ENCODE measurements at regions not wholly inside any gene's neighbourhood (a gene's known extent, or its start where the extent isn't known, plus 50 kb on each side); places are given as distances from the start of the nearest gene placed in this dataset.

DNA sequence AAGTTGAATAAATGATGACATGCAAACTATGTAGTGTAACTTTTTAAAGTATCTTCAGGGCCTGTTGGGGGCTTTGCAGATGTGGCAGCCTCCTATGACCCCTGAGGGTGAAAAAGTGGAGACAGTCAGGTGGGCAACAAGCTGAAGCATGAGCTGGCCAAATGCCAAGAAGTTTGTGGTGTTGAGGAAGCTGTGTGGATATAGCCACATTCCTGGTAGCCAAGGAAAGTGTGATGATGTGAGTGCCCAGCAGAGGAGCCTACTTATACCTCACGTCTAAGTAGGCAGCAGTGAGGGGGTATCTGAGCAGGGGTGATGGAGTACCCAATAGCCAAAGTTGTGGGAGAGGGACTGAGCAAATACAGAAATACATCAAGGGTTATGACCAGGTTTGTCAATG is 621.2 kb upstream of the CDH6 start:
- TF ChIP-seq, protein P1, sequence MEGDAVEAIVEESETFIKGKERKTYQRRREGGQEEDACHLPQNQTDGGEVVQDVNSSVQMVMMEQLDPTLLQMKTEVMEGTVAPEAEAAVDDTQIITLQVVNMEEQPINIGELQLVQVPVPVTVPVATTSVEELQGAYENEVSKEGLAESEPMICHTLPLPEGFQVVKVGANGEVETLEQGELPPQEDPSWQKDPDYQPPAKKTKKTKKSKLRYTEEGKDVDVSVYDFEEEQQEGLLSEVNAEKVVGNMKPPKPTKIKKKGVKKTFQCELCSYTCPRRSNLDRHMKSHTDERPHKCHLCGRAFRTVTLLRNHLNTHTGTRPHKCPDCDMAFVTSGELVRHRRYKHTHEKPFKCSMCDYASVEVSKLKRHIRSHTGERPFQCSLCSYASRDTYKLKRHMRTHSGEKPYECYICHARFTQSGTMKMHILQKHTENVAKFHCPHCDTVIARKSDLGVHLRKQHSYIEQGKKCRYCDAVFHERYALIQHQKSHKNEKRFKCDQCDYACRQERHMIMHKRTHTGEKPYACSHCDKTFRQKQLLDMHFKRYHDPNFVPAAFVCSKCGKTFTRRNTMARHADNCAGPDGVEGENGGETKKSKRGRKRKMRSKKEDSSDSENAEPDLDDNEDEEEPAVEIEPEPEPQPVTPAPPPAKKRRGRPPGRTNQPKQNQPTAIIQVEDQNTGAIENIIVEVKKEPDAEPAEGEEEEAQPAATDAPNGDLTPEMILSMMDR (IDR thresholded peaks at IDR 0.05; ENCODE audit: low read depth, low read length), result no peak
- no peak for TF ChIP-seq EZH2phosphoT487 (IDR thresholded peaks at IDR 0.05; ENCODE audit: low read depth)

Data from OCI-LY3 (cell line).